Endothelial cell (in vitro differentiated cells): ENCODE measurements at regions not wholly inside any gene's neighbourhood (a gene's known extent, or its start where the extent isn't known, plus 50 kb on each side); places are given as distances from the start of the nearest gene placed in this dataset.

Source experiments
- DNase-seq: peaks from one replicate; pipeline ENCODE4 v3.0.0; 2021; ENCODE audit warnings: low spot score
- H3K27ac Mint-ChIP-seq: one replicate; pipeline ENCODE4 v1.8.0; 2021; ENCODE audit warnings: mixed read lengths, inconsistent platforms; ENCODE audit not compliant: unreplicated experiment
- H3K27me3 Mint-ChIP-seq: one replicate; pipeline ENCODE4 v1.8.0; 2021; ENCODE audit warnings: mild to moderate bottlenecking, moderate library complexity, mixed read lengths, inconsistent platforms; ENCODE audit not compliant: unreplicated experiment
- H3K36me3 Mint-ChIP-seq: one replicate; pipeline ENCODE4 v1.8.0; 2021; ENCODE audit warnings: mild to moderate bottlenecking, low read depth, mixed read lengths, inconsistent platforms; ENCODE audit not compliant: unreplicated experiment
- H3K4me1 Mint-ChIP-seq: one replicate; pipeline ENCODE4 v1.8.0; 2021; ENCODE audit warnings: mild to moderate bottlenecking, mixed read lengths, inconsistent platforms; ENCODE audit not compliant: unreplicated experiment
- H3K4me3 Mint-ChIP-seq: one replicate; pipeline ENCODE4 v1.8.0; 2021; ENCODE audit warnings: mild to moderate bottlenecking, mixed read lengths, inconsistent platforms; ENCODE audit not compliant: unreplicated experiment
- H3K9me3 Mint-ChIP-seq: one replicate; pipeline ENCODE4 v1.8.0; 2021; ENCODE audit warnings: mixed read lengths, inconsistent platforms; ENCODE audit not compliant: unreplicated experiment
- CTCF ChIP-seq: fragments of 200-600 bp; sonication (generic); IDR thresholded peaks from one replicate; pipeline ENCODE4 v1.5.0; 2021; ENCODE audit warnings: antibody characterized with exemption; ENCODE audit not compliant: unreplicated experiment

DNA sequence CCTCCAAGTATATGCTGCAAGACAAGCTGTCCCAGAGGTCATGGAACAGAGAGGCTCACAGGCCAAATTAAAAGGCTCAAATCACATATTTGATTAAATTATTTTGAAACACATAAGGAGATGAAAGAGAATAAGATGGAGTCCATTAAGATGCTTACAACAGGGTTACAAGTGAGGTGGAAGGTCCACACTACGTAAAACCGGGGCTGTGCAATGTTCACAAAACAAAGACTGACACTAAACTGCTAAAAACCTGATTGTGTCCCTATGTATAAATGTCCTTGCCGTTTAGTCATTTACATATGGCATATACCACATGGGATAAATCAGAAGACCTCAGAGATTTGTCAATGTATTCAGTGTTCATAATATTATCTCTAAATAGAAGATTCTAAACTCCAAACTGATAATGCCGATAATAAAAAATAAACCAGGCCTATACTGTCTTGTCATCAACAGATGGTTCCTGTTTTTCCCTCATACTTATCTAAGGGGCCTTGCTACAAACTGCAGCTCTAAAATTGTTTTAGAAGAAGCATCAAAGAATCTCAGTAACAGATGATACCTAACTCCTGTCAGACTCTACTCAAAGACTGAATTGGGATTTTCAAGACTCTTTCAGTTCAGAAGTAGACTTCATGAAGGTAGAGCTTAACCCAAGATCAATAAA lies 51.8 kb upstream of the RIPOR2 start:
- Mint-ChIP-seq H3K27me3 (peaks cover 1% of the 10 kb centered on the region), H3K4me1 (peaks cover 2% of the 10 kb centered on the region), H3K4me3 (no peak overlapping the region), H3K36me3 (peaks cover 8% of the 10 kb centered on the region), H3K27ac (no peak overlapping the region), H3K9me3 (no peaks in the 10 kb centered on the region)
- no peak for DNase-seq
- no peak for TF ChIP-seq CTCF

GRCh38 chr6:24988562-24988961 lies 52.8 kb upstream of the RIPOR2 start:
- no peak for DNase-seq
- TF ChIP-seq CTCF = no peak
- Mint-ChIP-seq H3K9me3 (no peaks in the 10 kb centered on the region), H3K36me3 (peaks cover 8% of the 10 kb centered on the region), H3K27me3 (peaks cover 1% of the 10 kb centered on the region), H3K27ac (no peak overlapping the region), H3K4me1 (peaks cover 2% of the 10 kb centered on the region), H3K4me3 (no peak overlapping the region)

DNA sequence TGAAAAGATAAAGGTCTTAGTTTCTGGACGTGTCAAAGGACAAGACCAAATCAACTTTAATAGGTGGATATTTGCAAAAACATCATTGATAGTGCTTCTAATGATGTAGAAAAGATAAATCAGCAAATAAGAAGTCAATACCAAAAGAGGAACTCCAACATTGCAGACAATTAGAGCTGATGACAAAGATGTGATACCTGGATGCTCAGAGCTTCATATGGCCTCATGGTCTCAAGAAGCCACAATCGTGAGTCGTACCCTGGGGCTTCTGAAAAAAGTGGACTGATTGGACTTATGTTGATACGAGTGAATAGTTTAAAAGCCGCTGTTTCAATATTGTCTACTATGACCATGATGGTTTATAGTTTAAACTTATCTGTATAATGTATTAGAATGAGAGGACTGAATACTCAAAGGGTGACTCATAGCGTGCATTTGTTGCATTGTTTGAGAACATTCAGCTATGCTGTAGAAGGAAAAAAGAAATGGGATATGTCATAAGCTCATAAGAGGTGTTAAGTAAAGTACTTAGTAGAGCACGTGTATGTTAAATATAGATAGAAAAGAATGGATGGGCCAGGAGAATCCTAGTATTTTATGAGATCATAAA lies 54.6 kb upstream of the RIPOR2 start:
- Mint-ChIP-seq H3K4me1 (peaks cover 2% of the 10 kb centered on the region), H3K27me3 (peaks cover 1% of the 10 kb centered on the region), H3K4me3 (no peak overlapping the region), H3K36me3 (peaks cover 8% of the 10 kb centered on the region), H3K27ac (no peak overlapping the region), H3K9me3 (no peaks in the 10 kb centered on the region)
- DNase-seq = no peak
- TF ChIP-seq CTCF = no peak

DNA sequence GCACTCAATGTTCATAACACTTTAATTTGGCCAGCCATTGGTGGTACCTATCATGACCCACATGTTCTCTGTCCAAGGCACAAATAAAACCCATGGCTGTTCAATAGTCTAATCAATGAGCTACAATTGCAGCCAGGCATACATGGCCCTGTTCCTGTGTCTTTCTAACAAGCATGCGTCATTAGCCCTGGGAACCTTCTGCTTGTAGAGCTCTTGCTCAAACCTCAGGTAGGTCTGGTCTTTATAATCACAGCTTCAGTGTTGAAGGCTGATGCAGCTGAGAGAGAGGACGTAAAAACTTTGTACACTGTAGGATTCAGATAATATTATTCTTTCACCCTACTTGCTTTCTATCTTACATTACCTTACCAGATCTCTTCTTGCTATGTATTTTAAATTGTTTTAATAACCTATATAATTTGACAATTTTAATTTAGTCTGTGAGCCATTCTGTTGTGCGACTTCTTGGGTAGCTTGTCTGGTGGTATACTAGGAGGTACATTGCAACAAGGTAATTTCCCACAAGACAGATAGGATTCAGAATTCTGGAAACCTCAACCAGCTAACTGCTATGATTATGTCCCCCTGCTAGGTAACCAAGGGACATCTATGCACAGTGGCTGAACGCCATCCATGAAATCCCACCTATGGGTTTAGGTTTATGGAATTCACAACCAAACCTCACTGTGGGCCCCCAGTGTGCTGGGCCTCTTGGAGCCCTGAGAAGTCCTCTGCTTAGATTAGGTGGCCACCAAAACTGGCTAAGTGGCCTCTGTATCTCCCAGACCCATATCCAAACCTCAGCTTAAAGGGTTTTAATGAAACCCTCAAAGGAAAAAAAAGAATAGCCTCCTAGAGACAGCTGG lies 55.4 kb upstream of the RIPOR2 start:
- no peak for TF ChIP-seq CTCF
- Mint-ChIP-seq H3K36me3 (peaks cover 8% of the 10 kb centered on the region), H3K27ac (no peak overlapping the region), H3K4me1 (peaks cover 4% of the 10 kb centered on the region), H3K27me3 (peaks cover 1% of the 10 kb centered on the region), H3K9me3 (no peaks in the 10 kb centered on the region), H3K4me3 (no peak overlapping the region)
- no peak for DNase-seq
